ENCODE measurements at regions not wholly inside any gene's neighbourhood (a gene's known extent, or its start where the extent isn't known, plus 50 kb on each side); places are given as distances from the start of the nearest gene placed in this dataset.

DNA sequence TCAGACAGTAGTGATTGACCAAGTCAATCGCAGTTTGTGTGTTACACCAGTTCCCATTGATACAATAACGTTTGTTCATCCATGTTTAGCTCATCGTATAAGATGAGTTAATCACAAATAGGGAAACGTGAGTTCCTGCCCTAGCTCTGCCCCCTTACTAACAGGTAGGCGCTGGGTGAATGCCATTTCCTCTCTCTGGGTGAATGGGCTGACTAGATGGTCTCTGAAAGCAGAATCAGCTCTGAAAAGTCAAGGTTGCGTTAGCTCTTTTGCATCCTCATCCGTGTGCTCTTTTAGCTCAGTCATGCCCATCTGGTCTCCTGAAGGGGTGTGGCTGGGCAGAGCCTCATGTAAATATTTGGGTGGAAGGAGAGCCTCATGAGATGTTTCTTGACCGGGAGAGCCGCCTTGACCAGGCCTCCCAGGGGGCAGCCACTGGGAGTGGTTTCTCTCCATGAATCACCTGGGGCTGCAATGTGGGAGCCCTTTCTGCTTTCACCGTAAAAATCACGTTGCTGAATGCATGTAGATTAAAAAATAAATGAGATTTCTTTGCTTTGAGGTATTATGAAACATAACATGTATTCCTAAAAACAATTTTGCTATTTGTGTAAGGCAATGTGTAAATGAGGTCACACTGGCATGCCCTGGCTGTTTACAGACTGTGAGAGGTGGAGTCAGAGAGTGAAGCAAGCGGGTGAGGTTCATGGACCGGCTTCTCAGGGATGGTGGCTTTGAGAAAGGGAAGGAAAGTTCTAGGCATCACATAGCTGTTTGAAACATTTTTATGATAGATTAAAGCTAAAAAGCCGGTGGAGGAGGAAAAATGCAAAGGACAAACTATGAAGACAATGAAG is 108.4 kb upstream of the RASGRP1 start:
- no peak for DNase-seq

DNA sequence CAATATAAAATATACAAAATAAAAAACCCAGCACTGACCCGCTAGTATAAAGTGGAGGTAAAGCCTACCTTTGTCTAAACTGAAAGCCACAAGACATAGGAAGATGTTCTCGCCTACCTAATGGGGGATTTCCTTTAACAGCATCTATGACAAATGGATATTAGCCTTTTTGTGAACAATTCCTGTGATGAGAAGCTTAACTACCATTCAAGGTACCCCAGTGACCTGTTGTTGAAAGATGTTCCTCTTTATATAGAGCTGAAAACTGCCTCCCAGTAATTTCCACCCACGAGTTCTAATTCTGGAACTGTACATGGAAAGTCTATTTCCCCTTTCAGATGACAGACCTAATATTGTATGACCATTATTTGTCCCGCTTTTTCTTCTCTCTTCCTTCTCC is 109.8 kb upstream of the RASGRP1 start:
- no peak for DNase-seq

DNA sequence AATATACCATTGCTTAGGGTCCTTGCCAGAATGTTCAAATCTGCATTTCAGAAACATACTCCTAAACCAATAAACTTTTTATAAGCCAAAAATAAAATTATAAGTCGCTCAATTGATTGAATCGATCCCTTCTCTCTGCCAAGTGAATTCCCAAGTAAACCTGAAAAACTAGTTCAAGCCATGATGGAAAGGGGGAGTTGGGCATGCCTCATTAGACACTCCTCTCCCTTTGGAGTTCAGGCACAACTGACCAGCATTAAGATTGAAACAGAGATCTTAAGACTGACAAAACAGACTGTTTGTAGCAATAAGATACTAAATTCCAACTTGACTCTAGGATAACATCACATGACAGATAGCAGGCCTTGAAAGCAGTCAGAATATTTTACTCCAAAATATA is 113.7 kb upstream of the RASGRP1 start:
- no peak for DNase-seq

DNA sequence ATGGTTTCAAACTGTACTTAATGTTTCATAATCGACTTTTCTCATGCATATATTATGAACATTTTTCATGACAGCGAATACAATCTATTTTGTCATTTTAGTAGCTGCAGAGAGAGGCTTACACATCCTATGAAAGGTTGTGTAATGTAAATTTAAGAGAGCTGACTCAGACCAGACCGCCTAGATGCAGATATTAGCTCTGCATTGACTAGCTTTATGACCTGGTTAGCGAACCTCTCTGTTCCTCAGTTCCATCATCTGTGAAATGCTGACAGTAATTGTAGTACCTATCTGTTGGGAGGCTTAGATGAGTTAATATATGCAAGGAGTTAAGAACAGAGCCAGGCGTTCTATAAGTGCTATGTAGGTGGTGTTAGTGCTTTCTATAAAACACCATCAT is 116.2 kb upstream of the RASGRP1 start:
- DNase-seq = no peak

DNA sequence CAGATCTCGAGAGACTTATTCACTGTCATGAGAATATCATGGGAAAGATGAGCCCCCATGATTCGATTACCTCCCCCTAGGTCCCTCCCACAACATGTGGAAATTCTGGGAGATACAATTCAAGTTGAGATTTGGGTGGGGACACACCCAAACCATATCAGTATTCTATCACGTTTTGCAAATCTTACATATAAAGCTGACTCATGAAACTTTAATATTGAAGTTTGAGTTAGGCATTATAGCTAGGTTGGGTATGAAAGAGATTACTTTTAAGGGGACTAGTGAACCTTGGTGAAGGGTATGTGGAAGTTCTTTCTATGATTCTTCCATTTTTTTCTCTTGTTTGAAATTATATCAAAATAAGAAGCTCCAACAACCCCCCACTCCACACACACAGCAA is 117.7 kb upstream of the RASGRP1 start:
- no peak for DNase-seq

DNA sequence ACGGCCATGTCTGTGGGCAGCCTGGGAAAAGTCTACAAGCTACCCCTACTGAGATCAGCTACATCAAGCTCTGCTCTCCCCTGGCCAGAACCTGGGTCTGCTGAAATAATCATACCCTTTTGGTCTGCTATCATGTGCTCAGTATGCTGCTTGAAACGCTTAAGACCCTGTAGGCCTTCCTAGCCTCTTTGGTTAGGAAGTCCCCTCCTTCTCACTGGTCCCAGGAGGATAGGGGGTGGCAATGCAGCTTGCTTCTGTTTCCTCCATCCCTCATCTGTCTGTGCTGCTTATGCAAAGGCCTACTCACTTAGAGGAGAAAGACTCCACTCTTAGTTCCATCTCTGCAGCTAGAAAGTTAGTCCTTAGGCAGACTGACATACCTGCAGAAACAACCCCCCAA is 118.2 kb upstream of the RASGRP1 start:
- DNase-seq = no peak

DNA sequence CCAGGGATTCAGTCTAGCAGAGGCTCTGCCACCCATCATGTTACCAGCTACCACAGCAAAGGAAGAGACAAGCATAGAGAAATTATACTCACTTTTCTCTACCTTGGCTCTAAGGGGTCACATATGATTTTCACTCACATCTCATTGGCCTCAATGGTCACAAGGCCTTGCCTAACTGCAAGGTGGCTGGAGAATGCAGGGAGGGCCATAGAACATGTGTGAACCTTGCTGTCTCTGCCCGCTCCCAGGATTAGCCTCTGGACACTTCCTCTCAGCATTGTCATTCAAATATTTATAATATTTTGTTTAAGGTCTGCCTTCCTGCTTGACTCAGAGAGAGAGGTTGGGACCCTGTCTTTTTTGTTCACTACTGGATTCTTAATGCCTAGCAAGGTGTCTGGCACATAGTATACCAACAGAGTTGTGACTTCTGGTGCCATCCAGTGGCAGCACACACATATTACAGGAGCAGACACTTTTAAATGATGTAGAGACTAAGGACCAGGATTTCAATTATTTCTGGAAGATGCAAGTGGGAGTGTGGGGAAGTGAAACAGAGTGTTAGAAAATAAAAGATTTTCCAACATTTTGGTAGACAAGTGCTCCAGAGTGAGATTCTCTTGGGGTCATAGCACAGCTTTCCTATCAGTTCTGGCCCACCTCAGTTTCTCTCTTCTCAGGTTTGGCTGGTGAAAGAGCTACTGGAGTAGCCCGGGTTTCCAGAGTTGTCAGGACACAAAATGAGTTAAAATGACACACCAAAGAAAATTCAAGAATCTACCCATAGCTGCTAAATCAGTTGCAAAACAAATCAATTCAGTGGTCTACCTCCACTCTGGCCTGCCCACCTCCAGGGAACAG is 119.0 kb upstream of the RASGRP1 start:
- peak; percentile 37 for DNase-seq

DNA sequence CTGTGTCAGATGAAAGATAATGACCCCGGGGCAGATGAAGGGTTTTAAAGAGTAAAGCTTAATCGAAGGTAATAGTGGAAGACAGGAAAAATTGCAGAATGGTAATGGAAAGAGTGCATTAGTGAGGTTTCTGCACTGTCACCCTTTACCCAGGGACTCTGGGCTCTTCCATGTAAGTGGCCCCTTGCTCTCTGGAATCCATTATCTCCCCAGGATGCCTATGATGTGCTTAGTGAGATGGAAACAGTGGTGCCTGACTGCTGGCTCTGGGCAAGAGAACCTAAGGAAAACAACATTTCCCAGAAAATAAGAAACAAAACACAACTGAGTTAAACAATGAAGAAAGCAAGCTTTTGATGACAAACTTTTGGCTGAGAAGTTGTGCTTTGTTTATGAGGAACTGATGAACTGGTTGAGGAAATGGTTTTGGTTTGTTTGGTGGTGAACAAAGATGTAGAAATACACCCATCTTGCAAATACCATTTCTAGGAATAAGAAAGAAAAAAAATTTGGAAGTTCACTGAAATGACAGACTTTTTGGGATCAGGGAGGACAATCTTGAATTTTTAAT is 119.9 kb upstream of the RASGRP1 start:
- no peak for DNase-seq

DNA sequence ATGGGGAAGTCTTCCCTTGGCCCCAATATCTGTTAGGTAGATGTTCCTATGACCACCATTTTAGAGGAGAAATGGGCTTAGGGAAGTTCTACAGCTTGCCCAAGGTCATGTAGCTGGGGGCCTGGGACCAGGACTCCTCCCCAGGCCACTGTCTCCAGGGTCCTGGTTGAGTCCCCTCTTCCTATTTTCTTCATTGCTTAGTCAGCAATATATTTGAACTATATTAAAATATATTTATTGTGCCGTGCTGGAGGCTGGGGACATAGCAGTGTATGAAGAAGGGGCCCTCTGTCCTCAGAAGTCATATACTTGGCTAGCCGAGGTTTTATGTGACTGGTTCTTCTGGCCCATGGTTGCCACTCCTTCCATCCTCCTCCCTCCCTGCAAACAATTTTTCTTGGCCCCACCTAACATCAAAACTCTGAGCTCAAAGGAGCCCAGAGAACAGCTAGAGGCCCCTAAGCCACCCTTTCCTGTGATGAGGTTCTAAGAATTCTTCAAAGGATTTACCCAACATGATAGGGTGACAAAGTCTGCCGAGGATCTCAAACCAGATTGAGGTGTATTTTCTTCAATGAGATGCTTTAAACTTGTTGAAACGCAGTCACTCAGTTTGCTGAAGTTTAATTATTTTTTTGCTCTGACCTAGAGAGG is 121.2 kb upstream of the RASGRP1 start:
- no peak for DNase-seq

DNA sequence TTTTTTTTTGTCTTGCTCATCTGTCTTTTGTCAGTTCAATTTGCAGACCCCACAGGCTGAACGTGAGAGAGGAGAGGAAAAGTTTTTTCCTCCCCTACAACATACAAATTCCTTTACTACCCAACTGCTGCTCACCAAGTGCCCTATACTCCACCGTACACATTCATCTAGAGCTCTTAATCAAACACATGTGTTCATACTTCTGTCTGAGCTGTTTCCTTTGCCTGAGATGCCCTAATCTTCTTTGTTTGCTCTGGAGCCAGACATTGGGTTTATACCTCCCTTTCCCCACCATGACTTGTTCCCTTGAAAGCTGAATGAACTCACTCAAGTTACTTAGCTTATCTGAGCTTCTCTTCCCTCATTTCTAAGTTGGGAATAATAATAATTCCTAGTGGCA is 122.7 kb upstream of the RASGRP1 start:
- no peak for DNase-seq

DNA sequence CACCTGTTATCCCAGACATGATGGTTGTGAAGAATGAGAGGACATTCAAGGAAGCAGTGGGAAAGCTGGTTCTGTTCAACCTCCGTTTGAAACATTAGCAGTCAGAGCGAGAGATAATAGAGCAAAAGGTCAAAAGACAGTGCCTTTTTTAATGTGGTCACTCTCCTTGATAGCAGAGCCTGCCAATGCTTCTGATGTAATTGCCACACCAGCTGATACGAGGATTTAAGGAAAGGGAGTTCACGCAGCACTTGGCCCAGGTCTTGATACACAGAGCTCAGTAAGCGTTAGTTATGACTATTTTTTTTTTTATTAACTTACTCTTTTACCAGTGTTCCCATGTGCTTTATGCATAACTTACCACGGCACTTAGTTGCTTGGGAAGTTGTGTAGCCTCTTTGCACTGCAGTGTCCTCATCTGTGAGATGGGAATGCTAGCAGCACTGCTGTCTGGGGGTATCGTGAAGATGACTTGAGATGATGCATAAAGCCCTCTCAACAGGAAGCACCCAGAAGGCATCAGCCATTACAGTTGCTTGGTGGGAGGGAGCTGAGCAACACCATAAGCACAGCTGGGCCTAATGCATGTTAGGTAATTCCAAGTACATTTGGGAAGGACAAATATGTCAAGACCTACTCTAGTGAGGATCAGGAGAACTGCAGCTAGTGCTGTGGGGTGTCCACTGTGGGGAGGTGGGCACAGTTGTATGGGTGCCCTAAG is 123.3 kb upstream of the RASGRP1 start:
- DNase-seq = no peak

DNA sequence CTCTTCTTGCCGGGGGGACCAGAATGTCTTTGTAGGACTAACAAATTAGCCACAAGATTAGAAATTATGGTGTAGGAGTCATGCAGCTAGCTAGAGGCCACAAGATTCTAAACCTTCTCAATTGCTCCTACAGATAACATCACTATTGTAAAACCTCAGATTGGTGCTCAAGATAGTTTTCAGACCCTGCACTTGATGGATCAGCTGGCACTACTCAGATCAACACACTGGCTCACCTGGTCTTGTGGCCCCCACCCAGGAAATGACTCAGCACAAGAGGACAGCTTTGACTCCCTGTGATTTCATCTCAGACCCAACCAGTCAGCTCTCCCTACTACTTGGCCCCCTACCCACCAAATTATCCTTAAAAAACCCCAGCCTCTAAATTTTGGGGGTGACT is 124.1 kb upstream of the RASGRP1 start:
- no peak for DNase-seq

DNA sequence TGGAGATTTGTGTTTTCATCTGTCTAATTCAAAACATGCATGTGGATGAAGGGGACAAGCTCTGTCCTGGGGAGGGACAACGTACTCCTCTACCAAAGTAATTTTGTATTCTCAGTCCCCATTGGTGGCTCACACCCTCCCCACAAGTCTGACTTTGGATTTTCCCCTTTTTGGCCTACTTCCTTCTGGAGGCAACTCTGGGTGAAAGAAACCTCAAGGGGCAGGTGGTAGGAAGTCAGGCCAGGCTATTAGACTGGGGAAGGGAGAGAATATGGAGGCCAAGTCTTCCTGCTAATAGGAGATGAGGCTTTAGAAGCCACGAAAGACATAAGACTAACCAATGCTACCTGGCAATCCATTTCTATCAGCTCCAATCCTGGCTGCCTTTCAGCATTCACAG is 124.9 kb upstream of the RASGRP1 start:
- no peak for DNase-seq

DNA sequence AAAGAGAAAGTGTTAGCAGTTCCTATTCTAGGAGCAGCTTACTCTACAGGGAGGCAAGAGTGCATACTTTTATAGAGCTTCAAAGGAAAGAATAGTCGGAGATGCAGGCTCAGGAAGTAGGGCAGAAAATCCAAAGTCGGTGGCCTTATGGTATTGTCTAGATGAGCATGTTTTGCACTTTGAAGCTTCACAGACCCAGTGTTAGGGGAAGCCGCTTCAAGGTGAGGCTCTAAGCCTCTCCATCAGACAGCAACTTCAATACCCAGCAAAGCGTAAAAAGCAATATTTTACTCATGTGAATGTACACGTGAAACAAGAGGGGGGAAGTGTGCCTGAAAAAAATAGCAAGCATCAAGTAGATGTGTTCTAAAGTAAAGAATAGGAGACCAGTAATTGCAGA is 125.6 kb upstream of the RASGRP1 start:
- no peak for DNase-seq

DNA sequence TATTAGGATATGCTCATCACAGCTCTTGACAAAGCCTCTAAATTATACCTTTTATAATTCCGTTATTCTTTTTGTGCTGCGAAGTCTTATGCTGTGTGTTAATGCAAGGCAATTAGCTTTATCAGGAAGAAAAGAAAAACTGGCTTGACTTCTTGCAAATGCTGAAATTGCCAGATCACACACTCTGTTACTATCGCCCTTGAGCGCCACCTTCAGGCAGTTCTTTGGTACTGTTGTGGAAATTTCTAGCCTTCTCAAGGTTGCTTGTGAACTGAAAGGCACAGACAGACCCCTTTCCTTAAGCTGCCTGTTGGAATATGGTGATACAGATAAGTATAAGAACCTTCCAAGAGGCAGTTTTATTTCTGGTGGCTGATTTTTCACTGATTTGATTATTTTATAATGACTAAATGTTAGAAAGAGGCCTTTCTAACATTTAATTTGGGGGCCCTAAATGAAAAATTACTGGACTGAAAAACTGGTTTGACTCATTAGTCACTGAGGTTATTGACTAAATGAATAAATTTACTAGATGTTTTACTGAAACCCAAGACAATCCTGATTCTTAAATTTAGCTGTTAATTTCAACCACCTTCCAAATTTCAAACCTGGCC is 126.2 kb upstream of the RASGRP1 start:
- peak; percentile 85 for DNase-seq

DNA sequence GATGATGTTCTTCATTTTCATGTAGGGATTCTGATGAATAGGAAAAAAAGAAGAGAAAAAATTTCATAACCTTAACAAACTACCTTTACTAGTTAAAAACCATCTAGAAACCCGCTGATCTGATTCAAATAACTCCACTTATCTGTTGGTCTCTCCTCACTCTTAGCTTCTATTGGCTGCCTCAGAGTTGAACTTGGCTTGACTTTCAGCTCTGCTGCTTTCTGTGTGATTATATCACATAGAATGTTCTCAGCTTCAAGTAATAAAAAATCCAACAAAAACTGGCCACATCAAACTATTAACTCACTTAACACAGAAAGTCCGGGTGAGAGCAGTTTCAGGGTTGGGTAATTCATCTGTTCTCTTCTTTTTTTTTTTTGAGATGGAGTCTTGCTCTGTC is 126.8 kb upstream of the RASGRP1 start:
- DNase-seq = no peak

DNA sequence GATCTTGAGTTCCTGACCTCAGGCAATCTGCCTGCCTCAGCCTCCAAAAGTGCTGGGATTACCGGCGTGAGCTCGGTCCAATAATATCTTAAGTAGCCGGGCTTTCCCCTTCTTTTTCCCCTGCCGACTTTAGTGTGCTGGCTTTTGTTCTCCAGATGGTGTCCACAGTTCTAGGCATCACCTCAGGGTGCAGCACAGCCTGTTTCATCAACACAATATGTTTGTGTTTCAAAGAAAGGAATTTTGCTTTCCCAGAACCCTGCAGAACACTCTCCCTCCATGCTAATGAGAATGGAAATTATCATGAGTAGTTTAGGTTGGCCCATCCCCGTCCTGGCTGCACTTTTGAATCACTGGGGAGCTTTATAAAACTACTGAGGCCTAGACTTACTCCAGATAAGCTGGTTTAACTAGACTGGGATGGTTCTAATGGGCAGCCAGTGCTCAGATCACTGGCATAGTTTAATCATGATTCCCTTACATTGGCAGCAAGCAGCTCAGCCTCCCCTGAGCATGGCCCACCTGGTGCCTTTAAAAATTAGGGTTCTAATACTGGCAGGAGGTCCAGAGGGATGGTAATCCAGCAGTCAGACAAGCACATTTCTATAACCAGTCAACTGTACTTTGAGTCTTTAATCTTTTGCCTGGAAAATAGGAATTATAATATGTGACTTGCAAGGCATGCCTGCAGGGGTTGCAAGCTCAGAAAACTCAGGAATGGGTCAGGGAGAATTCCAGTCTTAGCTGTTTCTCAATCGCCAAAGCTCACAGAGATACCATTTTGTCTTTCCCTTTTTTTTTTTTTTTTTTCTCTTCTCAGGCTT is 127.6 kb upstream of the RASGRP1 start:
- DNase-seq = no peak

DNA sequence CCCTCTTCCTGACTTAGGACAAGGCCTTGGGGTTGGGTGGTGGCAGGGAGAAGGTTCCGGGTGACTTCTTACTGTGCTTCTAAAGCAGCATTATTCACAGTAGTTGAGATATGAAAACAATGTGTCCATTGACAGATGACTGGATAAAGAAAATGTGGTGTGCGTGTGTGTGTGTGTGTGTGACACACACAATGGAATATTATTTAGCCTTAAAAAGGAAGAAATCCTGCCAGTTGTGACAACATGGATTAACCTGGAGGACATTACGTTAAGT is 128.1 kb upstream of the RASGRP1 start:
- DNase-seq = no peak

DNA sequence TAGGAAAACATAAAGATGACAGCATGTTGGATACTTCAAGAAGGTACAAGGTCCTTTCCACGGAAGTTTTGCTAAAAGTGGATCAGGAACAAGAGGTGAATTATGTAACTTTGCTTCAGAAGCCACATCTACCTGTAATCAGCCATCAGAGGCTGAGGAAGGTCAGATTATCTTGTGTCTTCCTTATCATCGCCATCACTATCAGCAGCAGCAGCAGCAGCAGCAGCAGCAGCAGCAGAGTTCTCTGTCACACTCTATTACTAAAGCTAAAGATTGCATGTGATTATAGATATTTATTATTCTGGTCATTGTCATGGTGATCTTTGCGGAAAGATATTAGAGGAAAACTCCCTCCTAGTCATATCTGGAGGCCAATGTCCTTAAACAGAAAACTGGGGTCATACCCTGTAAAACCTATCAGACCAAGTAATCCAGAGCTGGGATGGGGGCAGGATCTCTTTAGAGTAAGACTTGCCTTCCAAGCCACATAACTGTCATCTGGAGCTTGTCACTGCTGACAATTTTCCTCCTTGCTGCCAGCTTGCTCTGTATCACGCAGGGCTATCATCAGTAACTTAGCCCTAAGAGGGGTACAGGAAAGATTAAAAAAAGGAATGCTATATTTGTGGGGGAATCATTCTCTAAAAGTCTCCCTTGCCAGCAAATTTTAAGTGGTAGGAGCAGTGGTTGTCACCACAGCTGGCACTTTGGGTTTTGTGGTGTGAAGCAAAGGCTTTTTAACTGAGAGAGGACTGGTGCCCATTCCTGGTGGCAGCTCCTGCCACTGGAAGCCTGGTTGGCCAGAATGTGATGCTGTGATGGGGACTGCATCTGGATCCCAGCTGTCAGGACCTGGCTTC is 130.9 kb upstream of the RASGRP1 start:
- no peak for DNase-seq

DNA sequence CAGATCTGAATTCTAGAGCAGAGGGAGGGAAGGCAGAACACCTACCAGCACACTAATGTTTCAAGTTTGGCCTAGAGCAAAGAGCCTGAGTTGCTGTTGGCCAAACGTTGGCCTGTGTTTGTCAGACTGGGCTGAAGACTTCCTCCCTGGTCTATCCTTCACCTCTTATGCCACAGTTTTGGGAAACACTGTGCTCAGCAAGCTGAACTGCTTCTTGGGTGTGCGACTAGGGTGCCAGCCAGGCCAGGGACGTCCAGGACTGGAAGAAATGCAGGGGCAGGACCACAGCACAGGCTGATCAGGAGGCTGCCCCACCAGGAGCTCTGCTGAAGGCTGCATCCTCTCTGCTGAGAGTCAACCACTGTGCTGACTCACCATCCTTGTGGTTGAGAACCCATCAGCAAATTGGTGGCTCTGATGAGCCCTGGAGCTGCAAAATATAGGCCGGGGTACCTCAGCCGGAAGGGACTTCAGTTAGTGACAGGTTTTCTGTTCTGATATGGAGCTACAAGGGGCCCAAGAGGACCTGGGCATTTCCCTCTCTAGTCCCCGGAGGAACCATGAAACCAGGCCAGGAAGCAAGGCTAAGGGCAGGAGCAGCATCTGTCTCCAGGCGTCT is 131.6 kb upstream of the RASGRP1 start:
- DNase-seq = peak; percentile 53
